NCI-H460 (cell line): ENCODE measurements at regions not wholly inside any gene's neighbourhood (a gene's known extent, or its start where the extent isn't known, plus 50 kb on each side); places are given as distances from the start of the nearest gene placed in this dataset.
A peak's percentile ranks its signal among the peaks of the same experiment; 100 is the strongest.
"Not testable (repeated sequence)": the region's sequence is repeated elsewhere in the genome, so short reads cannot be mapped to it uniquely, and the experiment has no call there.

Experiments used
- DNase-seq: peaks from one replicate; pipeline ENCODE4 v3.0.0-alpha.2; 2016; ENCODE audit warnings: low read depth; ENCODE audit errors: extremely low read depth

DNA sequence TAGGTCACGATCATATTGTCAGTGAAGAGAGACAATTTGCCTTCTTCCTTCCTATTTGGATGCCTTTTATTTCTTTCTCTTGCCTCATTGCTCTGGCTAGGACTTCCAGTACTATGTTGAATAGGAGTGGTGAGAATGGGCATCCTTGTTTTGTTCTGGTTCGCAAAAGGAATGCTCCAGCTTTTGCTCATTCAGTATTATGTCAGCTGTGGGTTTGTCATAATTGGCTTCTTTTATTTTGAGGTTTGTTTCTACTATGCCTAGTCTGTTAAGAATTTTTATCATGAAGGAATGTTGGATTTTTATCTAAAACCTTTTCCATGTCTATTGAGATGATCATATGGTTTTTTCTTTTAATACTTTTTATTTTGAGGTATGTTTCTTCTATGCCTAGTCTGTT is 152.3 kb upstream of the MAD2L1 start:
- DNase-seq = no peak

DNA sequence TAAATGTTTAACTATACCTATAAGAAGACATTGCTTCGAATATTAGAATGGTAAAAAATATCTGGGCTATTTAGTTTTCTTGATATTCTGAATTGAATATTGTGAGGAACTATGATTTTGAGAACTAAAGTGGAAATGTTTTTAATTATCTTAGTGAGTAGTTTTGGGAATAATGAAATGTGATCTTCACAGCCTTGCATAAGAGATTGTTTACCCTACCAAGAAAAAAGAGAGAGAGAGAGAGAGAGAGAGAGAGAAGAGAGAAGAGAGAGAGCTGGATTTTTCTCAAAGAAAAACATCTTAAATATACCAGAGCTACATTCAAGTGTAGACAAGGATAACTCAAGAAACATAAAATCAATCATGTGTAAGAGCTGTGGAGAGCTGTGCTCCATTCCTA is 148.7 kb upstream of the MAD2L1 start:
- DNase-seq = no peak

DNA sequence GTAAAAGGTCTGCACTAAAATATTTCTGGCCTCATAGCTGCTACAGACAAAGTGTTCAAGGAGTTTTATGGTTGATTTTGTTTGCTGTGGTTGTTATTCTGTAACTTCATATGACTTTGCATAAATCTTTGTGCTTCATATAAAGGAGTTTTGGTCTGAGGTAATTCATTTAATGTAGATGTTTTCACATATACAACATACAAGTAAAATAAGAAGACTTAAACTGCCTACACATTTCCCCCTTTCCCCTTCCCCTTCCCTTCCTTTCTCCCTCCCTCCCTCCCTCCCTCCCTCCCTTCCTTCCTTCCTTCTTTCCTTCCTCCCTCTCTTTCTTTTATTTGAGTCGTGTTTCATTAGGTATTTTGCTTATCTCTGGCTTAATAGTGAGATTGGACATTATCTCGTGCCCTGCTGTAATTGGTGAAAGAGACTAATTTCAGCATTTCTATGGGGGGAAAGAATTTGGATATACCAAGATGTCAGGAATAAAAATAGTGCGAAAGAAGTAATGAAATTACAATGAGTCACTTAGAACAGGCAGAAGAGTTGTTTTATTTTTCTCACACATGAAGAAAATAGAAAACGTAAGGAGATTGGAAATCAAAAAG is 144.9 kb upstream of the MAD2L1 start:
- no peak for DNase-seq

DNA sequence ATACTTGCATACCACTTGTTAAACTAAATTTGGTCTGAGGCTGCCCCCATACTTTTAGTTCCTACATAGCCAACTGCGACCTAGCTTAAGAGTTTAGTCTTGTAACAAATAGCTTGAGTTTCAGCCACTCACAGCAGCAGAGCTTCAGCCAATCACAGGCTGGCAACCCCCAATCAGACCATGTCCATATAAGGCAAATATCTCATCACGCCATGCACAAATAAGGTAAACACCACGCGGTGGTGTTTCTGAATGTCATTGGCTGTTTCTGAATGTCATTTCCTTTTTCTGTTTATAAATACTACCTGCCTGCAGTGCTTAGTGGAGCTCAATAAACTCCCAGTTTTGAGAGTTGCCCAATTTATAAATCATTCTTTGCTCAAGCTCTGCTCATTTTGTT is 143.1 kb upstream of the MAD2L1 start:
- no peak for DNase-seq

DNA sequence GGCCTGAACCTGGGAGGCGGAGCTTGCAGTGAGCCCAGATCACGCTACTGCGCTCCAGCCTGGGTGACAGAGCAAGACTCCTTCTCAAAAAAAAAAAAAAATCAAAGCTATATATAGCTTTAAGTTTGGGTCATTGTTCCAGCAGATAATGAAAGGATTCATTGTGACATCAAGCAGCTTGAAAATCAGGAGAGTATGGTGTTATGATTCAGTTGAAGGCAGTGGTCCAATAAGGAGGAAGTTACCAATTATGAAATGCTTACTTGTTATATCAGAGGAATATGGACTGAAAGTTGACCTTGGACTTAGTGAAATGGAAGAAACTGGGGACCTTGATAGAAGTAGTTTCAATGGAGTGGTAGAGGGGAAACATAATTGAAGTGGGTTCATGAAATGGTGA is 140.4 kb upstream of the MAD2L1 start:
- DNase-seq = no peak

DNA sequence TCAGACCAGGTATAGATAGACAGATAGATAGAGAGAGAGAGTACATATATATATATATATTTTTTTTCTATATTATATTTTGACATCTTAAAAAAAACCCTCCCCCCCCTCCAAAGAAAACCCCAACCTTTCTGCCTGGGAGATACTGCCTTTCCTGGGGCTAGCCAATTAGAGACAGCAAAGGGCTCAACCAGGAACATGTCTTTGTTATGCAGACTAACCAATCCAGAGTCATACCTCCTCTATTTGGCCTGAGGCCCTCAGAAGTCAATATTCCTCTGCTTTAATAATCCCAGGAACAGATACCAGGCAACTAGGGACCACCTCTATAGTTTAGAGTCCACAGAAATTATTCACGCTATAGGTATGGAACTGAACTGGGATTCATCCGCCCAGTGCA is 135.6 kb upstream of the MAD2L1 start:
- DNase-seq = no peak

DNA sequence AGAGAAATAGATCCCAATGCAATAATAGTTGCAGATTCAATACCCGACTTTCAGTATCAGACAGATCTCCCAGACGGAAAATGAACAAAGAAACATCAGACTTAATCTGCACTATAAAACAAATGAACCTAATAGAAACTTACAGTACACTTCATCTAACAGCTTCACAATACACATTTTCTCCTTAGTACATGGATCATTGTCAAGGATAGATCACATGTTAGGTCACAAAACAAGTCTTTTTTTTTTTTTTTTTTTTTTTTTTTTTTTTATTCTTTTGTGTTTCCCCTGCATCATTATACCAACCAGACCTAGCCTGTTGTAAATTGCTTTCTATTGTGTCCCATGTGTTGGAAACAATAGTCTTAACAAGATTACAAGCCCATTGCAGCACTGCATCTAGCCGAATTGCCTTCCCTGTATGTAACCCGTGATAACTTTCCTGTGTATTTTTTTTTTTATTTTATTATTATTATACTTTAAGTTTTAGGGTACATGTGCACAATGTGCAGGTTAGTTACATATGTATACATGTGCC is 134.0 kb upstream of the MAD2L1 start:
- DNase-seq = not testable (repeated sequence)

DNA sequence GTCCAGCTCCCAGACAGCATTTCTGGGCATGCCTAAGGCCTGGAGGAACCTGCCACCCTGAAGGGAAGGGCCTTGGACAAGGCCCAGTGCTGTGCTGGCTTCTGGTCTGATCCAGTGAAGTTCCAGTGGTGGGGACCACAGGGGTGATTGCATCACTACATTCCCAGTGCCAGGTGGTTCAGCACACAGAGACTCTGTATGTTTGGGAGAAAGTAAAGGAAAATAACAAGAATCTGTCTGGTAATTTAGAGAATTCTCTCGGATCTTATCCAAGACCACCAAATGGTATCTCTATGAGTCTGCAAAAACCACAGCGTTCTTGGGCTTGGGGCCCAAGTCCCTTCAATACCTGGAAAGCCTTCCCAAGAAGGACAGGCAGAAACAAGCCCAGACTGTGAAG is 131.8 kb upstream of the MAD2L1 start:
- DNase-seq = no peak

DNA sequence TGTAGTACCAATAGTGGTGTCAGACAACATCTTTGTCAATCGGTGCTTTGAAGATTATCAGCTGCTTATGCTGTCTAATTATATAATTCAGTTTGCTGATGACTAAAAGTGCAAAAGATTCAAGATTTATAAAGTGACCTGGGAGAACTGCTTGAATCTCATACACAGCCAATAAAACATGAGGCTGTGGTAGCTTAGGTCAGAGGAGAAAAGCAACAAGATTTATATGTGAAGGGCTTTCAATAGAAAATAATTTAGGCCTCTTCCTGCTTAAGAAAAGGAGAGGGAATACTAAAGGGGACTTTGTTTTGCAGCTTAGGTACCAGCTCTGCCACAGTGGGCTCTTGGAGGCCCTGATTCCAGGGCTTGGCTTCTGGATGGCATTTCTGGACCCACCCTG is 111.0 kb upstream of the MAD2L1 start:
- DNase-seq = no peak

DNA sequence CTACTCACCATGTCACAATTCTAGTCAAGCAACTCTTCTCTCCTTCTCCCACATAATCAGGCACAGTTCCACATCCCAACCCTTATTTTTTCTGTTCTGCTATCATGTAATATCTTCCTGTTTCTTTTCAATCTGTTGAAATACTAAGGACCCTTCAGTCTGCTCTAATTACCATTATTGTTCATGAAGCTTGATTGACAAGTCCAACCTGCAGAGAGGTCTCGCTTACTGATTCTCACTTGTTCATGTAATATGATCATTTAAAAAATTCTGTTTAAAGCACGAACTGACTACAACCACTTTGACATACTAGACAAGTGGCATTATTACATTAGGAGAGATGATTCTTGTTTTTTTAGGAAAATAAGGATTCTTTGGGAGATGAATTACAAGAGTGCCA is 108.6 kb upstream of the MAD2L1 start:
- no peak for DNase-seq

DNA sequence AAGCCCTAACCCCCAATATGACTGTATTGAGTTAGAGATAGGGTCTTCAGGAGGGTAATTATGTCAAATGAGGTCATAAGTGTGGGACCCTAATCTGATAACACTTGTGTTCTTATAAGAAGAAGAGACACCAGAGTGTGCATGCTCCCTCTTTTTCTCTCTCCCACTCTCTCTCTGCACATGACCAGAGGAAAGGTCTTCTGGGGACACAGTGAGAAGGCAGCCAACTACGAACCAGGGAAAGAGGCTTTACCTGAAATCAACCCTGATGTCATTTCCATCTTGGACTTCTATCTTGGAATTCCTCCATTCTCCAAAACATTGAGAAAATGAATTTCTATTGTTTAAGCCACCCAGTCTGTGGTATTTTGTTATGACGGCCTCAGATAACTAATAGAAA is 97.2 kb upstream of the MAD2L1 start:
- DNase-seq = no peak

DNA sequence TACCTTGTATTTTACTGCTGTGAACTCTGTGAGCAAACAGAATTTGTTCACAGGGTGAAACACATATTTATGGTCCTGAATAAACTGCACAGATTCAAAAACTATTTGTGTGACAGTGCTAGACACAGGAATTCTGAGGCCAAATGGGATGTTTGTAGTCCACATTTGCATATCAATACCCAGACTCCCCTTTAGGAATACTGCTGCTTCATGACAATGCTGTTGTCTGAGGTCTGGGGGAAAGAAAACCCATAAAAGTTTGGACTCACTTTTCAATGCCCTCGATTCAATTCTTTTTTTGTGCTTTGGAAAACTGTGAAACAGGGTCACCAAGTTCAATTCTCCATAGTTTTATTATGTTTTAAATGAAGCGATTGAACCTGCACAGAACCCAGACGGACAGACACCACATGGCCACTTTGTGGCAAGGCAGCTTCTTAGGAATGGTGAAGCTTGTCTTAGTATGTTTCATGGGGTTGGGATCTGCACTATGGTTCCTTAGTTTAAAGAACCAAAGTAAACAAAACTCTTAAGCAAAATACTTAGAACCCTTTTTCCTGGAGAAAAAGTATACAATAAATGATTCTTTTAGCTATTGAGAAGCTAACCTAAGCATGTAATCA is 92.3 kb upstream of the MAD2L1 start:
- DNase-seq = no peak

DNA sequence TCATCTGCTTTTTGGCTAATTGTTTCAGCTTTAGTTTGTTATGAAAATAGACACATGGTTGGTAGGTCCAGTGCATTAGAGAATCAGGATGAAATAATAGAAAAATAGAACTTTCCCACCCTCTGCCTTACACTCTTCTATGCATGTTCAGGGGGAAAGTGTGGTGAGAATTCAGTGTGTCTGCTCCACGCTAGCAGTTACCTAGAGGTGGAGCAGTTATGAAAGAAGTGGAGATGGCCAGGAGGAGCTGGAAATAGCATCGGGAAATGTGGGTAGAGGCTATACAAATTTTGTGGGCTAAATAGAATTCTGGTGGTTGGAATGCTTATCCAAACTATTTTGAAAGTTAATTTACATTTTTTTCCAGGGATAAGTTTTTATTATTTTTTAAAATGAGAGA is 91.4 kb upstream of the MAD2L1 start:
- DNase-seq = no peak

DNA sequence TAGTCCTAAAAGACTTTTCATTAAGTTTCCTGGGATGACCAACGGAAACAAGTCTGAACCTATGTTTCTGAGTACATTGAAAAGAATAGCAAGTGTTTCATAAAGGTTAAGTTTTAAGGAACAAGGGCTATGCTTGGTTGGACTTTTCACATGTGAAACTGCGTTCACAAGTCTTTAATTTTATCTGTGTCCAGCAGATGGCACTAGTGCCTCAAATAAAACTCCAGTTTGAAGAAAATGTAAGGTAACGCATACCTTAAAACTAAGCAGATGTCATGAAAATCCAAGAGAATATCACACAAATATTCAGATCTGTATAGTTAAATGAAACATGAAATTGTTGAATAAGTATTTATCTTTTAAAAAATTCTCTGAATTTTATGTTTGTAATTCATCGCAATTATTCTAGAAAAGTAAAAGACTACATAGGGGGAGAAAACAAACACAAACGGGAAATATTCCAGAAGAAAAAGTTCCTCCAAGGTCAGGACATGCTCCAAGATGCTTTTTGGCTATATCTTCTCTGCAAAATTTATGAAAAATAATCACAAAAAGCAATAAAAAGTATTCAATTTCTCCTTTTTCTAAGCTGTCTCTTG is 89.6 kb upstream of the MAD2L1 start:
- peak; percentile 54 for DNase-seq

DNA sequence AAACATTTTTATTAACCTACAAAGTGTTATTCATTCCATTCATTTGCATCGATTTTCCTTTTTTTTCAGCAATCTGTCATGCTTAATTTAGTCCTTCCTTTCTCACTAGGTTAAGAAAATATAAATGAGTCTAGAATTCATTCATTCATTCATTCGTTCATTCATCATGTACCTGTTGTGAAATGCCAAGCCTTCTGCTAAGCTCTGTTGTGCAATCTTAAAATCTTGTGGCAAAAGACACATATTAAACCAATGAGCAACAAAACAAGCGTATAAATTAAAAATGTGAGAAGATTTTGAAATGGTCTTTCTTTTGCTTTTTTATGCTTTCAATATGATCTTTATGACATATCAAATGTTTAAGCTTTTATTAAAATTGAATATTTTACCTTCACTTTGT is 88.6 kb upstream of the MAD2L1 start:
- no peak for DNase-seq

DNA sequence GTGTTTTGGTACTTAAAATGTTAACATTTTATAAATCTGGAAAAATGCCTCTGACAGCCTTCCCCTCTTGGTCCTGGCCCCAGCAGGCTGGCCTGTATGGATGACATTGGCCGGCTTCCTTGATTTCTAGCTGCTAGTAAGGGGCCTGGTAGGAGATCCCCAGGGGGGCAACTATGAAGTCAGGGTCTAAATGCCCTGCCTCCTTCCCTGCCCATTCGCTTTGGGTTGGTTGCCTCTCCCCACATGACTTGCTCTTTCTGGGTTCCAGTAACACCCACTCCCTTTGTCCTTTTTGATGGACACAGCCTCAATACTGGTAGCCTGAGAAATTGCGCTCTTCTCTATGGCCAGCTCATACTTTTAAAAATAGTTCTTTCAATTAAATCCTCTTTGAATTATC is 78.0 kb upstream of the MAD2L1 start:
- no peak for DNase-seq

DNA sequence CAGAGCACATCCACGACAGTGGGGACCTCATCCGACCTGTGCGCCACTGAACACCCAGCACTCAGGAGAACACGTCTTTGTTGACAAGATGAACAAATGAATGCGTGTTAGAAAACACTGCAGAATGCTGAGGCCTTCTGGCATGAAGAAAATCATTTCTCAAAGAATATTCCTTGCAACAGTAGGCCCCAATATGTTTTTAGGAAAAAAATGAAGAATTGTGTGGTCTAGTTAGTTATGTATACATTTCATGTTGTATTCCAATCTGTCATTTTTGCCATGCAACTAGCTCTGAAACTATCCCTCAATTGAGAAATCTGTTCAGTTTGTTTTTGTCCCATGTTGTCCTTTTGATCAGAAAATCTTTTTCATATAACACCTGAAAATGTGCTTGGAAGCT is 77.4 kb upstream of the MAD2L1 start:
- DNase-seq = no peak

DNA sequence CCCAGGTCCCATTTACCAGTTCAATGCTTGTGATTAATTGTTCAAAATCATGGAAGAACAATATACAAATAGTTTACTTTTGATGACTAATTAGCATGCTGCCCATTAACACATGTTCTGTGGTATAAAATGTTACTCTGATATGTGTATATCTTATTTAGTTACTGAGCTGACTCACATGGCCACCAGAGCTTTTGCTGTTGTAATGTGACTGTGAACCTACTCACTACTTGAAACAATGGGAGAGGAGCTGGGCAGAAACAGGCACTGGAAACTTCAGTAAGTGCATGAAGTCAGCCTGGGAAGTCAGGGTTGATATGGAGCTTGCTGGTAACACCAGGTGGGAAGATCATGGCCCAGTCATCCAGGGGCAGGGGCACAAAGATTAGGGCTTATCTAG is 72.7 kb upstream of the MAD2L1 start:
- DNase-seq = no peak

DNA sequence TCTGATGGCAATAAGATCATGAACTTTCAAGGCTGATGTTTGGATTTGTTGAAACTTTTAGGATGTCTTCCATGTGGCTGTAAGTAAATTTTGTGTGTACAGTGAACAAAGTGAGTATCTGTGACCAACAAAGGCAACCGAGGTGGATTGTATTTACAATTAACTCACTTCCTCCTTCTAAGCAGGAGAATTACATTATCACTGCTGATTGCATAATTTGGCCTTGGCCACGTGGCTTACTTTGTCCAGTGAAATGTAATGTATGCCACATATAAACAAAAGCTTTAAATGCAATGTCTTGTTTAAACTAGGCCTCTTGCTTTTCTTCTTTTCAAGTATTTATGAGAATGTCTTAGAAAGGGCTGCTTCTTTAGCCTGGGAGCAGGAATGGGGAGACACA is 66.3 kb upstream of the MAD2L1 start:
- DNase-seq = no peak

DNA sequence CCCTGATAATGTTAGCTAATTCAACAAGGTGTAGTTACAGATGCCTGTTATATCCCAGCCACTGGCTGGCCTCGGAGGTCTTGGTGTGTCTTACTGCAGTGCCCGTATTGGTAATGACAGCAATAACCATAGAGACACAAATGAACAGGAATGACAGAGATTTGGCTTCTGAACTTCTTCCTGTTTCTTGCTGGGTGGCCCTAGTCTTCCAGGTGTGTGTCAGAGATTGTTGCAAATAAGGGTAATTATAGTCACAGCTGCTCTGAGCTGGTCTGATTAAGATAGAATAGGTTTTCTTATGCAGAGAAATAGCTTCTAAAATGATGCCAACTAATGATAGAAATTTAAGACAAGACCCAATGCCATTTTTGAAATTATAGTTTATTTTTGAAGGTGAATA is 64.1 kb upstream of the MAD2L1 start:
- no peak for DNase-seq
